K562 (cell line): ENCODE measurements at regions not wholly inside any gene's neighbourhood (a gene's known extent, or its start where the extent isn't known, plus 50 kb on each side); places are given as distances from the start of the nearest gene placed in this dataset.

Source experiments
- ATAC-seq: fragments of 200-7000 bp; cut with Tn5 transposase; 3 replicates; pipeline ENCODE4 v1.9.1; 2020; ENCODE audit warnings: moderate library complexity
- BruUV-seq: library from RNA; stranded (reverse); fragments of 400-500 nt; replicated peaks from 2 replicates; lab custom pipeline; 2021; lab: Mats Ljungman, UMichigan
- CTCF ChIA-PET: fragments of 300-600 bp; formaldehyde crosslinking; extraction: SDS; loops from one replicate; lab custom pipeline; 2021; ENCODE audit warnings: low intra/inter-chr PET ratio; lab: Yijun Ruan, JAX
- POLR2A ChIA-PET: fragments of 300-600, 350-650 bp; sonication (Branson Sonifier 250); formaldehyde crosslinking; extraction: SDS; loops from one replicate; lab custom pipeline; 2021; ENCODE audit warnings: antibody characterized with exemption, inconsistent platforms; lab: Yijun Ruan, JAX
- DNase-seq, 4 experiments: peaks; one replicate each; pipeline versions ENCODE4 v3.0.0 to v3.0.0-alpha.2; 2011 to 2018; ENCODE audit warnings: low spot score in 3 of 4, mixed read lengths in 3 of 4; ENCODE audit errors: extremely low read depth in 1 of 4
- FAIRE-seq: peaks from 2 replicates; lab custom pipeline; 2011; peaks lifted over from hg19 to GRCh38; lab: Jason Lieb, UNC
- H2AFZ ChIP-seq: 2 replicates; pipeline ENCODE4 v1.6.0; 2011; ENCODE audit warnings: low read depth, low read length, control low read depth, inconsistent platforms
- H3K27ac ChIP-seq: fragments of 200-600 bp; 3 replicates; pipeline ENCODE4 v1.8.0; 2011; ENCODE audit warnings: low read depth, mild to moderate bottlenecking, control low read depth, inconsistent platforms, low read length, moderate library complexity, mixed read lengths; ENCODE audit errors: extremely low read depth
- H3K27me3 ChIP-seq, 2 experiments: fragments of 300-600 bp in 1 of 2; 2 replicates in 1 of 2; 3 replicates in 1 of 2; pipeline versions ENCODE4 v1.6.0 to v1.8.0; 2011; ENCODE audit warnings: inconsistent platforms in 2 of 2, low read length in 2 of 2, mild to moderate bottlenecking in 1 of 2, mixed read lengths in 1 of 2, moderate library complexity in 1 of 2; ENCODE audit not compliant: control insufficient read depth in 2 of 2, insufficient read depth in 2 of 2
- H3K36me3 ChIP-seq: fragments of 300-600 bp; 3 replicates; pipeline ENCODE4 v1.8.0; 2011; ENCODE audit warnings: mild to moderate bottlenecking, low read length, inconsistent platforms; ENCODE audit not compliant: control insufficient read depth, insufficient read depth
- H3K4me1 ChIP-seq, 2 experiments: fragments of 200-600 bp in 1 of 2; replicated peaks in 1 of 2; 2 replicates in 1 of 2; 3 replicates in 1 of 2; pipeline versions ENCODE4 v1.5.1 to v1.8.0; 2011; ENCODE audit warnings: inconsistent platforms in 2 of 2, low read length in 2 of 2, mild to moderate bottlenecking in 1 of 2, mixed read lengths in 1 of 2, moderate library complexity in 1 of 2; ENCODE audit not compliant: control insufficient read depth in 2 of 2, insufficient read depth in 2 of 2
- H3K4me2 ChIP-seq: 2 replicates; pipeline ENCODE4 v1.6.1; 2011; ENCODE audit warnings: low read length, control low read depth, inconsistent platforms, mixed read lengths; ENCODE audit not compliant: insufficient read depth
- H3K4me3 ChIP-seq: fragments of 200-600 bp; sonication (generic), shearing (Covaris generic); 2 replicates; pipeline ENCODE4 v1.5.1; 2016; ENCODE audit warnings: control low read depth, inconsistent platforms
- H3K79me2 ChIP-seq: fragments of 200-600 bp; 3 replicates; pipeline ENCODE4 v1.8.0; 2011; ENCODE audit warnings: low read length, inconsistent platforms; ENCODE audit not compliant: control insufficient read depth, insufficient read depth
- H3K9ac ChIP-seq, 2 experiments: 2 replicates each; pipeline versions ENCODE4 v1.6.0 to v1.6.1; 2011; ENCODE audit warnings: low read depth in 2 of 2, low read length in 2 of 2, control low read depth in 1 of 2, inconsistent platforms in 1 of 2, mild to moderate bottlenecking in 1 of 2, mixed read lengths in 1 of 2; ENCODE audit not compliant: insufficient read depth in 1 of 2
- H3K9me1 ChIP-seq: one replicate; pipeline ENCODE4 v1.6.0; 2011; ENCODE audit warnings: inconsistent platforms, mild to moderate bottlenecking, low read length, moderate library complexity; ENCODE audit not compliant: control insufficient read depth, insufficient read depth
- H3K9me3 ChIP-seq: replicated peaks from 2 replicates; pipeline ENCODE4 v1.5.1; 2011; ENCODE audit warnings: low read depth, low read length, inconsistent platforms; ENCODE audit not compliant: control insufficient read depth, insufficient read depth
- H4K20me1 ChIP-seq: replicated peaks from 2 replicates; pipeline ENCODE4 v1.6.1; 2011; ENCODE audit warnings: low read length, inconsistent platforms, mixed read lengths; ENCODE audit not compliant: control insufficient read depth, insufficient read depth
- ELK1 ChIP-seq: sonication (generic); formaldehyde crosslinking; IDR thresholded peaks from 2 replicates; pipeline ENCODE4 v1.8.1; 2022; ENCODE audit warnings: missing genetic modification reagents
- HDAC6 ChIP-seq: IDR thresholded peaks from 2 replicates; pipeline ENCODE4 v1.6.1; 2012; ENCODE audit warnings: low read depth, mild to moderate bottlenecking, control low read depth, inconsistent platforms, low read length, moderate library complexity
- HIVEP1 ChIP-seq: fragments of 250-450 bp; sonication (Bioruptor Pico); IDR thresholded peaks from 2 replicates; pipeline ENCODE4 v1.4.0; 2020; ENCODE audit warnings: mild to moderate bottlenecking
- HNRNPL ChIP-seq: fragments of 200-400 bp; formaldehyde crosslinking; IDR thresholded peaks from 2 replicates; pipeline ENCODE4 v1.6.1; 2017; ENCODE audit warnings: low read depth, mild to moderate bottlenecking, low read length
- RBBP5 ChIP-seq: fragments of 200-600 bp; sonication (generic); IDR thresholded peaks from 2 replicates; pipeline ENCODE4 v1.6.1; 2012; ENCODE audit warnings: borderline replicate concordance, mild to moderate bottlenecking, low read length, control low read depth, inconsistent platforms; ENCODE audit not compliant: insufficient read depth, poor library complexity, severe bottlenecking
- RFX7 ChIP-seq: fragments of 250-450 bp; sonication (Bioruptor Pico); IDR thresholded peaks from 2 replicates; pipeline ENCODE4 v1.5.1; 2021; ENCODE audit warnings: mild to moderate bottlenecking
- SAFB ChIP-seq: fragments of 200-400 bp; formaldehyde crosslinking; IDR thresholded peaks from 2 replicates; pipeline ENCODE4 v1.6.1; 2017; ENCODE audit warnings: low read depth, low read length, borderline replicate concordance
- WGBS: fragments of 100-300 bp; shearing (Covaris generic); methylation state at CpG from one replicate; pipeline ENCODE4 v1.1.6; 2016; ENCODE audit warnings: low coverage, mixed read lengths; ENCODE audit not compliant: insufficient coverage; ENCODE audit errors: missing lambda C conversion rate; 5-methylcytosine and 5-hydroxymethylcytosine counted together
- in situ Hi-C: fragments of 300-500 bp; cut with MboI; formaldehyde crosslinking; loops from 4 replicates; pipeline ENCODE4 v1.15.0; 2018; ENCODE audit warnings: inconsistent platforms, mixed read lengths
- intact Hi-C: fragments of 100-400 bp; cut with micrococcal nuclease; formaldehyde crosslinking; loops from 2 replicates; pipeline ENCODE4 v1.14.2; 2022

GRCh38 chrX:40530509-40530908 is 50.3 kb upstream of the ATP6AP2 start:
- Histone ChIP-seq H3K4me2 (no peak overlapping the region), H3K4me3 (no peak overlapping the region), H2AFZ (no peak overlapping the region), H3K27ac (no peak overlapping the region), H3K4me1 (no peaks in the 10 kb centered on the region), H3K9ac (no peak overlapping the region), H3K36me3 (no peaks in the 10 kb centered on the region), H3K79me2 (no peaks in the 10 kb centered on the region), H4K20me1 (no peaks in the 10 kb centered on the region), H3K9me3 (no peaks in the 10 kb centered on the region), H3K27me3 (peaks cover 2 to 23% of the 10 kb centered on the region in 2 experiments; a peak in 4 of 5 replicates), H3K9me1 (no peaks in the 10 kb centered on the region)
- TF ChIP-seq RBBP5 (no peak), RFX7 (CRISPR knock-in tag) (no peak)
- no TSS peak for BruUV-seq
- in situ Hi-C loops: no loop called here
- FAIRE-seq: no peak
- WGBS: 18% methylated on average over 2 of the region's 2 CpGs
- ChIA-PET CTCF (no interaction called here), POLR2A (no interaction called here)
- intact Hi-C loops: no loop called here
- DNase-seq: no peak
- ATAC-seq: no peak

GRCh38 chrX:40527543-40527942 is 53.2 kb upstream of the ATP6AP2 start:
- no peaks in the 10 kb centered on the region for H3K9me3 ChIP-seq
- BruUV-seq: no TSS peak
- no peaks in the 10 kb centered on the region for H3K9me1 ChIP-seq
- H3K79me2 ChIP-seq: no peaks in the 10 kb centered on the region
- TF ChIP-seq HDAC6: no peak
- TF ChIP-seq ELK1 (CRISPR knock-in tag): no peak
- no peak for TF ChIP-seq SAFB
- no peak for TF ChIP-seq HNRNPL
- TF ChIP-seq HIVEP1 (CRISPR knock-in tag): no peak
- FAIRE-seq (no peak), DNase-seq (no peak), ATAC-seq (no peak)
- intact Hi-C loops (no loop called here), in situ Hi-C loops (no loop called here)
- H3K36me3 ChIP-seq: no peaks in the 10 kb centered on the region; the same call in 2 of the 3 replicates
- H3K4me1 ChIP-seq: no peaks in the 10 kb centered on the region
- no peak overlapping the region for H2AFZ ChIP-seq
- H3K9ac ChIP-seq: no peak overlapping the region
- H3K4me3 ChIP-seq: no peak overlapping the region
- ChIA-PET CTCF (no interaction called here), POLR2A (interaction anchor here (0.6 kb wide), 2 partner anchors 12 to 817 kb away, joined by 4 read pairs; no protein-coding TSS in a partner anchor)
- no peak overlapping the region for H3K4me2 ChIP-seq
- WGBS: 5% methylated on average over 3 of the region's 3 CpGs
- peaks cover 2 to 23% of the 10 kb centered on the region in 2 experiments; a peak in 4 of 5 replicates for H3K27me3 ChIP-seq
- H4K20me1 ChIP-seq: no peaks in the 10 kb centered on the region
- no peak overlapping the region for H3K27ac ChIP-seq
